ENCODE measurements at regions not wholly inside any gene's neighbourhood (a gene's known extent, or its start where the extent isn't known, plus 50 kb on each side); places are given as distances from the start of the nearest gene placed in this dataset.
"Not testable (repeated sequence)": the region's sequence is repeated elsewhere in the genome, so short reads cannot be mapped to it uniquely, and the experiment has no call there.

DNA sequence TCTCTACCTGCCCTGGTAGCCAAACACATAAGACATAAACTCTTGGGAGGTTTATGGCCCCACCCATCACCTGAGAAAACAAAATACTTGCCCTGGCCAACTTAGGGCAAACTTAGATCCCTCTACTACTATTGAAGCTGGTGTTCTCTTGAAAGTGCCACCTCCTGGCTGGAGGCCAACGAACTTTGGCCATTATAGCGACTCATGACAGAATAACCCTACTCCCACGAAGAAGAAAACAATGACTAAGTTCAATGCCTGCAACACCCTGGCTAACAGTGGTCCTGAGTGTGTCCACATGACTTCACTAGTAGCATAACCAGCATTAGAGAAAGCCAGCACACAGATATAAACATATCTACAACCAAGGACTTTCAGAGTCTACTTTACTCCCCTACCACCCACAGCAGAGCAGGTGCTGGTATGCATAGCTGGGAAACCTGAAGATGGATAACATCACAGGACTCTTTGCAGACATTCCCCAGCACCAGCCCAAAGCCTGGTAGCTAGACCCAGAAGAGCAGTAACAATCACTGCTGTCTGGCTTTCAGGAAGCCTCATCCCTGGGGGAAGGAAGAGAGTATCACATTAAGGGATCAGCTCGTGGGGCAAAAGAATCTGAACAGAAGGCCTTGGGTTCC lies 81.0 kb downstream of the SLC30A10 start:
- Histone ChIP-seq H3K36me3 (ENCODE audit: control insufficient read depth in 1 of 2, insufficient read depth in 2 of 2, low read length in 2 of 2) (no peaks in the 10 kb centered on the region), H3K9me2 (ENCODE audit: insufficient read depth) (no peaks in the 10 kb centered on the region), H3K27me3 (ENCODE audit: insufficient read depth, low read length) (peaks cover 3% of the 10 kb centered on the region; the same call in 1 of the 2 replicates), H3K4me1 (ENCODE audit: control insufficient read depth in 1 of 2, insufficient read depth in 2 of 2, low read length in 2 of 2) (peaks cover 0 to 8% of the 10 kb centered on the region in 2 experiments; a peak in 2 of 4 replicates), H2AFZ (ENCODE audit: low read depth, low read length, poor library complexity, severe bottlenecking) (no peak overlapping the region), H3K4me2 (ENCODE audit: low read length) (no peak overlapping the region), H3K9me3 (ENCODE audit: control insufficient read depth in 1 of 2, insufficient read depth in 1 of 2, low read depth in 1 of 2, low read length in 2 of 2) (no peaks in the 10 kb centered on the region), H4K20me1 (ENCODE audit: insufficient read depth) (no peaks in the 10 kb centered on the region), H3K79me2 (ENCODE audit: insufficient read depth, low read length) (no peaks in the 10 kb centered on the region), H3K27ac (ENCODE audit: low read depth, low read length) (no peak overlapping the region), H3K4me3 (replicated peaks in 1 of 2; ENCODE audit: low read depth in 1 of 2, low read length in 2 of 2) (no peak overlapping the region), H3K9ac (ENCODE audit: low read length) (no peak overlapping the region)
- CTCF ChIA-PET = no interaction called here
- RAD21 ChIA-PET (ENCODE audit: low non-redundant PET in 1 of 2, low total read pairs in 2 of 2, uncharacterized antibody in 2 of 2, unreplicated experiment in 2 of 2) = no interaction called here
- DNase-seq (ENCODE audit: low read depth, low spot score) = no peak
- POLR2A ChIA-PET = no interaction called here
- no TSS peak for BruUV-seq (replicated peaks)
- 0 out of 2 replicates have a peak, but pooled peaks have one; percentile 14 for ATAC-seq
- TF ChIP-seq JUND (IDR thresholded peaks at IDR 0.05) = no peak
- TF ChIP-seq SIN3A (IDR thresholded peaks at IDR 0.05; ENCODE audit: low read depth) = no peak
- no peak for TF ChIP-seq YY1 (IDR thresholded peaks at IDR 0.05; ENCODE audit: extremely low read depth, insufficient replicate concordance, low read depth, low read length)
- TF ChIP-seq, protein P1, sequence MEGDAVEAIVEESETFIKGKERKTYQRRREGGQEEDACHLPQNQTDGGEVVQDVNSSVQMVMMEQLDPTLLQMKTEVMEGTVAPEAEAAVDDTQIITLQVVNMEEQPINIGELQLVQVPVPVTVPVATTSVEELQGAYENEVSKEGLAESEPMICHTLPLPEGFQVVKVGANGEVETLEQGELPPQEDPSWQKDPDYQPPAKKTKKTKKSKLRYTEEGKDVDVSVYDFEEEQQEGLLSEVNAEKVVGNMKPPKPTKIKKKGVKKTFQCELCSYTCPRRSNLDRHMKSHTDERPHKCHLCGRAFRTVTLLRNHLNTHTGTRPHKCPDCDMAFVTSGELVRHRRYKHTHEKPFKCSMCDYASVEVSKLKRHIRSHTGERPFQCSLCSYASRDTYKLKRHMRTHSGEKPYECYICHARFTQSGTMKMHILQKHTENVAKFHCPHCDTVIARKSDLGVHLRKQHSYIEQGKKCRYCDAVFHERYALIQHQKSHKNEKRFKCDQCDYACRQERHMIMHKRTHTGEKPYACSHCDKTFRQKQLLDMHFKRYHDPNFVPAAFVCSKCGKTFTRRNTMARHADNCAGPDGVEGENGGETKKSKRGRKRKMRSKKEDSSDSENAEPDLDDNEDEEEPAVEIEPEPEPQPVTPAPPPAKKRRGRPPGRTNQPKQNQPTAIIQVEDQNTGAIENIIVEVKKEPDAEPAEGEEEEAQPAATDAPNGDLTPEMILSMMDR (IDR thresholded peaks at IDR 0.05 in 2 of 3, conservative IDR thresholded peaks at IDR 0.05 in 1 of 3; ENCODE audit: borderline replicate concordance in 1 of 3, insufficient read depth in 1 of 3, low read depth in 2 of 3, low read length in 2 of 3) = no peak
- TF ChIP-seq CBX3 (IDR thresholded peaks at IDR 0.05; ENCODE audit: low read depth) = no peak
- TF ChIP-seq, protein P2, sequence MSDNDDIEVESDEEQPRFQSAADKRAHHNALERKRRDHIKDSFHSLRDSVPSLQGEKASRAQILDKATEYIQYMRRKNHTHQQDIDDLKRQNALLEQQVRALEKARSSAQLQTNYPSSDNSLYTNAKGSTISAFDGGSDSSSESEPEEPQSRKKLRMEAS (IDR thresholded peaks at IDR 0.05) = no peak
- no peak for TF ChIP-seq POLR2AphosphoS5 (IDR thresholded peaks at IDR 0.05; ENCODE audit: low read depth, low read length)
- no peak for TF ChIP-seq ZNF274 (IDR thresholded peaks at IDR 0.05; ENCODE audit: low read depth, low read length)
- intact Hi-C loops (cut with micrococcal nuclease) = no loop called here

DNA sequence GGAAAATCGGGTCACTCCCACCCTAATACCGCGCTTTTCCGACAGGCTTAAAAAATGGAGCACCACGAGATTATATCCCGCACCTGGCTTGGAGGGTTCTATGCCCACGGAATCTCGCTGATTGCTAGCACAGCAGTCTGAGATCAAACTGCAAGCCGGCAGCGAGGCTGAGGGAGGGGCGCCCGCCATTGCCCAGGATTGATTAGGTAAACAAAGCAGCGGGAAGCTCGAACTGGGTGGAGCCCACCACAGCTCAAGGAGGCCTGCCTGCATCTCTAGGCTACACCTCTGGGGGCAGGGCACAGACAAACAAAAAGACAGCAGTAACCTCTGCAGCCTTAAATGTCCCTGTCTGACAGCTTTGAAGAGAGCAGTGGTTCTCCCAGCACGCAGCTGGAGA lies 88.8 kb downstream of the SLC30A10 start:
- H3K4me3 ChIP-seq (replicated peaks in 1 of 2; ENCODE audit: low read depth in 1 of 2, low read length in 2 of 2); POLR2A ChIA-PET; BruUV-seq (replicated peaks); H3K27me3 ChIP-seq (ENCODE audit: insufficient read depth, low read length); H3K9ac ChIP-seq (ENCODE audit: low read length); DNase-seq (ENCODE audit: low read depth, low spot score); H2AFZ ChIP-seq (ENCODE audit: low read depth, low read length, poor library complexity, severe bottlenecking); H3K9me2 ChIP-seq (ENCODE audit: insufficient read depth); RAD21 ChIA-PET (ENCODE audit: low non-redundant PET in 1 of 2, low total read pairs in 2 of 2, uncharacterized antibody in 2 of 2, unreplicated experiment in 2 of 2); H3K4me1 ChIP-seq (ENCODE audit: control insufficient read depth in 1 of 2, insufficient read depth in 2 of 2, low read length in 2 of 2); H3K27ac ChIP-seq (ENCODE audit: low read depth, low read length); CTCF ChIA-PET; ATAC-seq; H3K36me3 ChIP-seq (ENCODE audit: control insufficient read depth in 1 of 2, insufficient read depth in 2 of 2, low read length in 2 of 2); H3K9me3 ChIP-seq (ENCODE audit: control insufficient read depth in 1 of 2, insufficient read depth in 1 of 2, low read depth in 1 of 2, low read length in 2 of 2); H3K4me2 ChIP-seq (ENCODE audit: low read length); H3K79me2 ChIP-seq (ENCODE audit: insufficient read depth, low read length); H4K20me1 ChIP-seq (ENCODE audit: insufficient read depth): not testable (repeated sequence)
- intact Hi-C loops (cut with micrococcal nuclease) = loop anchor here (5.0 to 10.0 kb wide), 3 partner anchors 153 to 943 kb away; no protein-coding TSS in a partner anchor

All from HCT116 (cell line).